OCI-LY7 (cell line): ENCODE measurements at regions not wholly inside any gene's neighbourhood (a gene's known extent, or its start where the extent isn't known, plus 50 kb on each side); places are given as distances from the start of the nearest gene placed in this dataset.

ENCODE experiments used
- EZH2phosphoT487 ChIP-seq: fragments of 200-600 bp; sonication (generic); IDR thresholded peaks from 2 replicates; pipeline ENCODE4 v1.6.1; 2018; ENCODE audit warnings: low read depth, borderline replicate concordance, mild to moderate bottlenecking, mixed run types, antibody characterized with exemption, low read length, moderate library complexity, mixed read lengths
- TF ChIP-seq, protein P1 (sequence below): fragments of 200-600 bp; sonication (generic); conservative IDR thresholded peaks from 2 replicates; pipeline ENCODE4 v1.5.1; 2014; ENCODE audit warnings: mild to moderate bottlenecking, antibody characterized with exemption, low read length, moderate library complexity, mixed read lengths

DNA sequence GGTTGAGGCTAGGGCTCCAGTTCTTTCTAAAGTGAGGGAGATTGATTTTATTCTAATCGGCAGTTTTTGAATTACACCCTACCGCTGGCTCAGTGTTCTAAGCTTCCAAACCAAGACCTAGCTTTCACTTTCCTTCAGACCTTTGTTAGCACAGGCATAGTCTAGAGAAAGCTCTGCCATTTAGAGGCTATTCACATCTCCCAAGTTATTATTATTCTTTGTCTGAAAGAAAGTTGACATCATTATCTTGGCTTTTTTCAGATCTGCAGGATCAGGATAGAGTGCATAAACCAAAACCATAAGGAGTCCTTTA lies 276.8 kb downstream of the ASXL3 start:
- TF ChIP-seq, protein P1, sequence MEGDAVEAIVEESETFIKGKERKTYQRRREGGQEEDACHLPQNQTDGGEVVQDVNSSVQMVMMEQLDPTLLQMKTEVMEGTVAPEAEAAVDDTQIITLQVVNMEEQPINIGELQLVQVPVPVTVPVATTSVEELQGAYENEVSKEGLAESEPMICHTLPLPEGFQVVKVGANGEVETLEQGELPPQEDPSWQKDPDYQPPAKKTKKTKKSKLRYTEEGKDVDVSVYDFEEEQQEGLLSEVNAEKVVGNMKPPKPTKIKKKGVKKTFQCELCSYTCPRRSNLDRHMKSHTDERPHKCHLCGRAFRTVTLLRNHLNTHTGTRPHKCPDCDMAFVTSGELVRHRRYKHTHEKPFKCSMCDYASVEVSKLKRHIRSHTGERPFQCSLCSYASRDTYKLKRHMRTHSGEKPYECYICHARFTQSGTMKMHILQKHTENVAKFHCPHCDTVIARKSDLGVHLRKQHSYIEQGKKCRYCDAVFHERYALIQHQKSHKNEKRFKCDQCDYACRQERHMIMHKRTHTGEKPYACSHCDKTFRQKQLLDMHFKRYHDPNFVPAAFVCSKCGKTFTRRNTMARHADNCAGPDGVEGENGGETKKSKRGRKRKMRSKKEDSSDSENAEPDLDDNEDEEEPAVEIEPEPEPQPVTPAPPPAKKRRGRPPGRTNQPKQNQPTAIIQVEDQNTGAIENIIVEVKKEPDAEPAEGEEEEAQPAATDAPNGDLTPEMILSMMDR = no peak
- no peak for TF ChIP-seq EZH2phosphoT487
